GM12878 (cell line): ENCODE measurements at regions not wholly inside any gene's neighbourhood (a gene's known extent, or its start where the extent isn't known, plus 50 kb on each side); places are given as distances from the start of the nearest gene placed in this dataset.
"Not testable (repeated sequence)": the region's sequence is repeated elsewhere in the genome, so short reads cannot be mapped to it uniquely, and the experiment has no call there.

ENCODE experiments used
- ATAC-seq: fragments of 200-7000 bp; cut with Tn5 transposase; 3 replicates; pipeline ENCODE4 v1.9.1; 2020; ENCODE audit warnings: mild to moderate bottlenecking, moderate library complexity
- BruUV-seq: library from RNA; stranded (reverse); fragments of 400-500 nt; replicated peaks from 2 replicates; lab custom pipeline; 2021; lab: Mats Ljungman, UMichigan
- CTCF ChIA-PET: fragments of 300-600 bp; sonication (Branson Sonifier 250); formaldehyde crosslinking; extraction: SDS; loops from one replicate; lab custom pipeline; 2021; ENCODE audit warnings: inconsistent platforms; lab: Yijun Ruan, JAX
- POLR2A ChIA-PET: fragments of 350-600 bp; formaldehyde crosslinking; extraction: SDS; loops from one replicate; lab custom pipeline; 2021; ENCODE audit warnings: inconsistent platforms; lab: Charles Lee
- RAD21 ChIA-PET: fragments of 300-600 bp; sonication (Branson Sonifier 250); formaldehyde crosslinking; loops from one replicate; lab custom pipeline; 2023; ENCODE audit warnings: antibody characterized with exemption; ENCODE audit not compliant: unreplicated experiment; lab: Charles Lee
- SMC1A ChIA-PET: fragments of 300-600 bp; sonication (Branson Sonifier 250); formaldehyde crosslinking; loops from one replicate; lab custom pipeline; 2023; ENCODE audit not compliant: unreplicated experiment, uncharacterized antibody; lab: Charles Lee
- DNase-seq: peaks from one replicate; pipeline ENCODE4 v3.0.0-alpha.2; 2011; ENCODE audit warnings: low read depth, low spot score
- FAIRE-seq: peaks from 3 replicates; lab custom pipeline; 2011; peaks lifted over from hg19 to GRCh38; lab: Jason Lieb, UNC
- H2AFZ ChIP-seq: 2 replicates; pipeline ENCODE4 v1.6.0; 2011; ENCODE audit warnings: low read depth, low read length, control low read depth; ENCODE audit not compliant: control insufficient read depth
- H3K27ac ChIP-seq: 2 replicates; pipeline ENCODE4 v1.5.1; 2011; ENCODE audit warnings: control low read depth; ENCODE audit not compliant: control insufficient read depth, insufficient read depth
- H3K27me3 ChIP-seq, 2 experiments: replicated peaks in 1 of 2; 2 replicates each; pipeline versions ENCODE4 v1.6.0 to v1.6.1; 2011; ENCODE audit warnings: low read length in 1 of 2; ENCODE audit not compliant: control insufficient read depth in 2 of 2, insufficient read depth in 2 of 2
- H3K36me3 ChIP-seq, 2 experiments: 2 replicates each; pipeline ENCODE4 v1.5.1; 2011; ENCODE audit warnings: low read length in 1 of 2; ENCODE audit not compliant: control insufficient read depth in 2 of 2, insufficient read depth in 2 of 2
- H3K4me1 ChIP-seq: 2 replicates; pipeline ENCODE4 v1.6.1; 2011; ENCODE audit warnings: mild to moderate bottlenecking, low read length, moderate library complexity, mixed read lengths; ENCODE audit not compliant: control insufficient read depth, insufficient read depth
- H3K4me2 ChIP-seq: 2 replicates; pipeline ENCODE4 v1.6.0; 2011; ENCODE audit warnings: control low read depth; ENCODE audit not compliant: control insufficient read depth, insufficient read depth
- H3K4me3 ChIP-seq: fragments of 200-600 bp; sonication (generic); 2 replicates; pipeline ENCODE4 v1.5.1; 2016
- H3K79me2 ChIP-seq: 2 replicates; pipeline ENCODE4 v1.6.0; 2011; ENCODE audit warnings: low read length; ENCODE audit not compliant: control insufficient read depth, insufficient read depth
- H3K9ac ChIP-seq: 2 replicates; pipeline ENCODE4 v1.8.0; 2011; ENCODE audit warnings: low read length, control low read depth, mixed read lengths; ENCODE audit not compliant: control insufficient read depth, insufficient read depth
- H3K9me3 ChIP-seq: replicated peaks from 3 replicates; pipeline ENCODE4 v1.5.1; 2011; ENCODE audit warnings: mild to moderate bottlenecking, low read length; ENCODE audit not compliant: control insufficient read depth, insufficient read depth
- H4K20me1 ChIP-seq: 2 replicates; pipeline ENCODE4 v1.6.0; 2011; ENCODE audit not compliant: control insufficient read depth, insufficient read depth
- BRCA1 ChIP-seq: IDR thresholded peaks from 2 replicates; pipeline ENCODE4 v1.6.1; 2011; ENCODE audit warnings: low read depth, low read length, improper control_type of control experiment
- CREB1 ChIP-seq: IDR thresholded peaks from 2 replicates; pipeline ENCODE4 v1.6.1; 2012; ENCODE audit warnings: low read depth, mild to moderate bottlenecking, inconsistent platforms
- ETV6 ChIP-seq, 2 experiments: fragments of 450-650 bp in 1 of 2; IDR thresholded peaks in 1 of 2; conservative IDR thresholded peaks in 1 of 2; 2 replicates each; pipeline ENCODE4 v1.6.1; 2014; ENCODE audit warnings: antibody characterized with exemption in 1 of 2, borderline replicate concordance in 1 of 2, low read depth in 1 of 2, mild to moderate bottlenecking in 1 of 2, moderate library complexity in 1 of 2
- IRF4 ChIP-seq: IDR thresholded peaks from 2 replicates; pipeline ENCODE4 v1.6.1; 2011; ENCODE audit warnings: low read depth, low read length
- JUNB ChIP-seq: IDR thresholded peaks from 2 replicates; pipeline ENCODE4 v1.6.1; 2016; ENCODE audit warnings: antibody characterized with exemption, mild to moderate bottlenecking
- MYC ChIP-seq: IDR thresholded peaks from 2 replicates; pipeline ENCODE4 v1.6.1; 2011; ENCODE audit warnings: mild to moderate bottlenecking, low read length, moderate library complexity, inconsistent platforms; ENCODE audit not compliant: insufficient read depth, insufficient replicate concordance, insufficient read length, severe bottlenecking
- SREBF2 ChIP-seq: IDR thresholded peaks from 2 replicates; pipeline ENCODE4 v1.6.1; 2012; ENCODE audit warnings: mild to moderate bottlenecking, low read length
- ZSCAN29 ChIP-seq: fragments of 450-650 bp; IDR thresholded peaks from 2 replicates; pipeline ENCODE4 v1.6.1; 2017; ENCODE audit warnings: mild to moderate bottlenecking, moderate library complexity
- WGBS: methylation state at CpG from one replicate; pipeline ENCODE4 v1.1.6; 2016; ENCODE audit warnings: low lambda C conversion rate; ENCODE audit not compliant: insufficient replicate concordance, insufficient coverage; ENCODE audit errors: missing lambda C conversion rate; 5-methylcytosine and 5-hydroxymethylcytosine counted together
- in situ Hi-C: fragments of 300-500 bp; cut with MboI; formaldehyde crosslinking; loops from 9 replicates; pipeline ENCODE4 v1.14.3; 2018; ENCODE audit warnings: mixed read lengths
- intact Hi-C: fragments of 100-400 bp; cut with micrococcal nuclease; formaldehyde crosslinking; loops from one replicate; pipeline ENCODE4 v1.14.2; 2022; ENCODE audit not compliant: unreplicated experiment
- TF ChIP-seq, protein P1 (sequence below): fragments of 150-350 bp; IDR thresholded peaks from 2 replicates; pipeline ENCODE4 v1.6.1; 2014; ENCODE audit warnings: mild to moderate bottlenecking, low read depth, low read length
- TF ChIP-seq, protein P2 (sequence below): fragments of 450-650 bp; IDR thresholded peaks from 2 replicates; pipeline ENCODE4 v1.6.1; 2017; ENCODE audit warnings: mild to moderate bottlenecking, low read depth, inconsistent platforms; ENCODE audit not compliant: poor library complexity, severe bottlenecking
- TF ChIP-seq, protein P3 (sequence below): IDR thresholded peaks from 2 replicates; pipeline ENCODE4 v1.6.1; 2011; ENCODE audit warnings: low read depth, mild to moderate bottlenecking, low read length, moderate library complexity, borderline replicate concordance; ENCODE audit errors: extremely low read depth

DNA sequence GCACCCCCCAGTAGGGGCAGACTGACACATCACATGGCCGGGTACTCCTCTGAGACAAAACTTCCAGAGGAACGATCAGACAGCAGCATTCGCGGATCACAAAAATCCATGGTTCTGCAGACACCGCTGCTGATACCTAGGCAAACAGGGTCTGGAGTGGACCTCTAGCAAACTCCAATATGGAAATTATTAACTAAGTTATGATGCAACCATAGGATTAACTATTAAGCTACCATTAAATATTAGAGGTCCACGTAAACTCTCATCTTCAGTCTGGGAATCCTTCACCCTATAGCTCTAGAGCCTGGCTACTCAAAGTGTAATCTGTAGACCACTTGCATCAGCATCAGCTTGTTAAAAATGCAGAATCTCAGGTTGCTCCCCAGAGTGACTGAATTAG, 191.1 kb upstream of the ANO5 start:
- DNase-seq, H3K9me3 ChIP-seq, H3K36me3 ChIP-seq, CTCF ChIA-PET, intact Hi-C loops, H3K9ac ChIP-seq, H3K4me3 ChIP-seq, H3K4me1 ChIP-seq, H4K20me1 ChIP-seq, H2AFZ ChIP-seq, POLR2A ChIA-PET, H3K79me2 ChIP-seq, BruUV-seq, ATAC-seq, RAD21 ChIA-PET, H3K4me2 ChIP-seq, FAIRE-seq, in situ Hi-C loops, H3K27me3 ChIP-seq, H3K27ac ChIP-seq: not testable (repeated sequence)
- 71% methylated on average over 6 of the region's 6 CpGs for WGBS
- SMC1A ChIA-PET = interaction anchor here (0.6 kb wide), 1 partner anchor 151 kb away, joined by 4 read pairs; no protein-coding TSS in a partner anchor

DNA sequence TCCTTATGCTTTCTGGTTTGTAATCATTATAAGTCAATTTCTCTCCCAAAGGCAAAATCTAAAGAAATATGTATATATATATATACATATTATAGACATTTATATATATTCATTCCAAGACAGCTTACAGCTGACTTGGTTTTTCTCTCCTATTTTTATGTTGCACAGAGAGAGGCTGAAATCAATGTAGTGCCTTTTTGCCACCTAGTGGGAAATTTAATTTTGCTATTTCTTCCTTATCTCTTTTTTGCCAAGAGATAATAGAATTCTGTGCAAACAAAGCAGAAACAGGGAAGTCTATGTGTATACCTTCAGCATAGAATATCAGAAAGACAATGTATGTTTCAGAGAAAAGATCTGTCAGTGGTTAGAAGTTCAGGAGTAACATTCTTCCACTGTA, 186.0 kb upstream of the ANO5 start:
- H3K4me3 ChIP-seq = no peak overlapping the region
- no peak for TF ChIP-seq CREB1
- TF ChIP-seq, protein P1, sequence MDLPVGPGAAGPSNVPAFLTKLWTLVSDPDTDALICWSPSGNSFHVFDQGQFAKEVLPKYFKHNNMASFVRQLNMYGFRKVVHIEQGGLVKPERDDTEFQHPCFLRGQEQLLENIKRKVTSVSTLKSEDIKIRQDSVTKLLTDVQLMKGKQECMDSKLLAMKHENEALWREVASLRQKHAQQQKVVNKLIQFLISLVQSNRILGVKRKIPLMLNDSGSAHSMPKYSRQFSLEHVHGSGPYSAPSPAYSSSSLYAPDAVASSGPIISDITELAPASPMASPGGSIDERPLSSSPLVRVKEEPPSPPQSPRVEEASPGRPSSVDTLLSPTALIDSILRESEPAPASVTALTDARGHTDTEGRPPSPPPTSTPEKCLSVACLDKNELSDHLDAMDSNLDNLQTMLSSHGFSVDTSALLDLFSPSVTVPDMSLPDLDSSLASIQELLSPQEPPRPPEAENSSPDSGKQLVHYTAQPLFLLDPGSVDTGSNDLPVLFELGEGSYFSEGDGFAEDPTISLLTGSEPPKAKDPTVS = no peak
- TF ChIP-seq ZSCAN29 = no peak
- no peak for TF ChIP-seq SREBF2
- TF ChIP-seq, protein P2, sequence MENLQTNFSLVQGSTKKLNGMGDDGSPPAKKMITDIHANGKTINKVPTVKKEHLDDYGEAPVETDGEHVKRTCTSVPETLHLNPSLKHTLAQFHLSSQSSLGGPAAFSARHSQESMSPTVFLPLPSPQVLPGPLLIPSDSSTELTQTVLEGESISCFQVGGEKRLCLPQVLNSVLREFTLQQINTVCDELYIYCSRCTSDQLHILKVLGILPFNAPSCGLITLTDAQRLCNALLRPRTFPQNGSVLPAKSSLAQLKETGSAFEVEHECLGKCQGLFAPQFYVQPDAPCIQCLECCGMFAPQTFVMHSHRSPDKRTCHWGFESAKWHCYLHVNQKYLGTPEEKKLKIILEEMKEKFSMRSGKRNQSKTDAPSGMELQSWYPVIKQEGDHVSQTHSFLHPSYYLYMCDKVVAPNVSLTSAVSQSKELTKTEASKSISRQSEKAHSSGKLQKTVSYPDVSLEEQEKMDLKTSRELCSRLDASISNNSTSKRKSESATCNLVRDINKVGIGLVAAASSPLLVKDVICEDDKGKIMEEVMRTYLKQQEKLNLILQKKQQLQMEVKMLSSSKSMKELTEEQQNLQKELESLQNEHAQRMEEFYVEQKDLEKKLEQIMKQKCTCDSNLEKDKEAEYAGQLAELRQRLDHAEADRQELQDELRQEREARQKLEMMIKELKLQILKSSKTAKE = no peak
- no peak for TF ChIP-seq MYC
- TF ChIP-seq BRCA1 = no peak
- no peak for TF ChIP-seq JUNB
- TF ChIP-seq, protein P3, sequence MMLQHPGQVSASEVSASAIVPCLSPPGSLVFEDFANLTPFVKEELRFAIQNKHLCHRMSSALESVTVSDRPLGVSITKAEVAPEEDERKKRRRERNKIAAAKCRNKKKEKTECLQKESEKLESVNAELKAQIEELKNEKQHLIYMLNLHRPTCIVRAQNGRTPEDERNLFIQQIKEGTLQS = no peak
- no peak for TF ChIP-seq IRF4
- no peak for TF ChIP-seq ETV6 (conservative IDR thresholded peaks at IDR 0.05 in 1 of 2, IDR thresholded peaks at IDR 0.05 in 1 of 2; ENCODE audit: borderline replicate concordance in 1 of 2, low read depth in 1 of 2)
- TF ChIP-seq, all 136 proteins: peak for 0
- Histone ChIP-seq H3K4me2 (no peak overlapping the region), H3K9ac (no peak overlapping the region), H3K9me3 (no peaks in the 10 kb centered on the region), H3K36me3 (no peaks in the 10 kb centered on the region), H3K79me2 (no peaks in the 10 kb centered on the region), H4K20me1 (no peaks in the 10 kb centered on the region), H3K4me1 (no peaks in the 10 kb centered on the region), H3K27me3 (no peaks in the 10 kb centered on the region), H3K27ac (no peak overlapping the region), H2AFZ (no peak overlapping the region)
- intact Hi-C loops (no loop called here), in situ Hi-C loops (no loop called here)
- BruUV-seq = no TSS peak
- ChIA-PET POLR2A (no interaction called here), SMC1A (no interaction called here), RAD21 (no interaction called here), CTCF (no interaction called here)
- DNase-seq = no peak
- no peak for ATAC-seq
- FAIRE-seq = no peak
